KMS-11 (cell line): ENCODE measurements at regions not wholly inside any gene's neighbourhood (a gene's known extent, or its start where the extent isn't known, plus 50 kb on each side); places are given as distances from the start of the nearest gene placed in this dataset.

Experiments
- H2AFZ ChIP-seq: fragments of 200-600 bp; sonication (generic); 2 replicates; pipeline ENCODE4 v1.6.1; 2016; ENCODE audit warnings: antibody characterized with exemption, mixed run types, low read depth
- H3K27ac ChIP-seq: fragments of 200-600 bp; sonication (generic); 2 replicates; pipeline ENCODE4 v1.6.1; 2016; ENCODE audit warnings: mild to moderate bottlenecking, mixed run types
- H3K27me3 ChIP-seq: fragments of 200-600 bp; sonication (generic); 2 replicates; pipeline ENCODE4 v1.6.1; 2017; ENCODE audit warnings: mild to moderate bottlenecking, low read depth, mixed run types, moderate library complexity; ENCODE audit not compliant: insufficient read depth
- H3K36me3 ChIP-seq: fragments of 200-600 bp; sonication (generic); 2 replicates; pipeline ENCODE4 v1.6.1; 2017; ENCODE audit warnings: mild to moderate bottlenecking, mixed run types; ENCODE audit not compliant: insufficient read depth
- H3K4me1 ChIP-seq: fragments of 200-600 bp; sonication (generic); 2 replicates; pipeline ENCODE4 v1.6.1; 2016; ENCODE audit warnings: mild to moderate bottlenecking, low read depth, mixed run types; ENCODE audit not compliant: poor library complexity, severe bottlenecking
- H3K4me2 ChIP-seq: fragments of 200-600 bp; sonication (generic); 2 replicates; pipeline ENCODE4 v1.7.0; 2016; ENCODE audit warnings: mild to moderate bottlenecking, mixed run types
- H3K4me3 ChIP-seq: fragments of 200-600 bp; sonication (generic); IDR thresholded peaks from 2 replicates; pipeline ENCODE4 v1.6.1; 2017; ENCODE audit warnings: low read depth, low read length, mixed read lengths; ENCODE audit not compliant: insufficient read depth
- H3K79me2 ChIP-seq: fragments of 200-600 bp; sonication (generic); 2 replicates; pipeline ENCODE4 v1.6.1; 2016; ENCODE audit warnings: low read depth, mixed run types; ENCODE audit not compliant: insufficient read depth
- H3K9ac ChIP-seq: fragments of 200-600 bp; sonication (generic); 2 replicates; pipeline ENCODE4 v1.6.1; 2016; ENCODE audit warnings: mild to moderate bottlenecking, mixed run types
- H4K20me1 ChIP-seq: fragments of 200-600 bp; sonication (generic); 2 replicates; pipeline ENCODE4 v1.6.1; 2016; ENCODE audit warnings: mild to moderate bottlenecking, mixed run types; ENCODE audit not compliant: insufficient read depth
- TF ChIP-seq, protein P1 (sequence below): fragments of 200-600 bp; sonication (generic); conservative IDR thresholded peaks from 2 replicates; pipeline ENCODE4 v1.6.1; 2017; ENCODE audit warnings: low read depth, mild to moderate bottlenecking, antibody characterized with exemption, low read length, moderate library complexity, mixed read lengths

DNA sequence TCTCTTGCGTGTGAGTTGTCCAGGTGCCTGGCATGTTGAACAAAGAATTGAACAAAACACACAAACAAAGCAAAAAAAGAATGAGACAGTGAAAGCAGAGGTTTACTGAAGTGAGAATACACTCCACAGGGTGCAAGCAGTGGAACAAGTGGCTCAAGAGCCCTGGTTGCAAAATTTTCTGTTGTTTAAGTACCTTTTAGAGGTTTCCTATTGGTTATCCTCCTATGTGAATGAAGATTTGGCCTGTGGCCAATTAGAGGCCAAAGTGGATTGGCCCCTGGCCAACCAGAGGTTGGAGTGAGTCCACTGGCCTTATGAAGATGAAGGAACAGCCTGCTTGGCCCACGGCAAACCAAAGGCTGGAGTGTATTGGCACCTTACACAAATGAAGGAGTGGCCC is 1188.5 kb upstream of the NRXN1 start:
- Histone ChIP-seq H4K20me1 (no peaks in the 10 kb centered on the region), H3K9ac (no peak overlapping the region), H3K79me2 (no peaks in the 10 kb centered on the region), H3K27ac (no peak overlapping the region), H3K36me3 (no peaks in the 10 kb centered on the region), H3K4me2 (no peak overlapping the region), H3K4me3 (no peak overlapping the region), H2AFZ (no peak overlapping the region), H3K27me3 (no peaks in the 10 kb centered on the region), H3K4me1 (no peaks in the 10 kb centered on the region)
- TF ChIP-seq, protein P1, sequence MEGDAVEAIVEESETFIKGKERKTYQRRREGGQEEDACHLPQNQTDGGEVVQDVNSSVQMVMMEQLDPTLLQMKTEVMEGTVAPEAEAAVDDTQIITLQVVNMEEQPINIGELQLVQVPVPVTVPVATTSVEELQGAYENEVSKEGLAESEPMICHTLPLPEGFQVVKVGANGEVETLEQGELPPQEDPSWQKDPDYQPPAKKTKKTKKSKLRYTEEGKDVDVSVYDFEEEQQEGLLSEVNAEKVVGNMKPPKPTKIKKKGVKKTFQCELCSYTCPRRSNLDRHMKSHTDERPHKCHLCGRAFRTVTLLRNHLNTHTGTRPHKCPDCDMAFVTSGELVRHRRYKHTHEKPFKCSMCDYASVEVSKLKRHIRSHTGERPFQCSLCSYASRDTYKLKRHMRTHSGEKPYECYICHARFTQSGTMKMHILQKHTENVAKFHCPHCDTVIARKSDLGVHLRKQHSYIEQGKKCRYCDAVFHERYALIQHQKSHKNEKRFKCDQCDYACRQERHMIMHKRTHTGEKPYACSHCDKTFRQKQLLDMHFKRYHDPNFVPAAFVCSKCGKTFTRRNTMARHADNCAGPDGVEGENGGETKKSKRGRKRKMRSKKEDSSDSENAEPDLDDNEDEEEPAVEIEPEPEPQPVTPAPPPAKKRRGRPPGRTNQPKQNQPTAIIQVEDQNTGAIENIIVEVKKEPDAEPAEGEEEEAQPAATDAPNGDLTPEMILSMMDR: no peak

DNA sequence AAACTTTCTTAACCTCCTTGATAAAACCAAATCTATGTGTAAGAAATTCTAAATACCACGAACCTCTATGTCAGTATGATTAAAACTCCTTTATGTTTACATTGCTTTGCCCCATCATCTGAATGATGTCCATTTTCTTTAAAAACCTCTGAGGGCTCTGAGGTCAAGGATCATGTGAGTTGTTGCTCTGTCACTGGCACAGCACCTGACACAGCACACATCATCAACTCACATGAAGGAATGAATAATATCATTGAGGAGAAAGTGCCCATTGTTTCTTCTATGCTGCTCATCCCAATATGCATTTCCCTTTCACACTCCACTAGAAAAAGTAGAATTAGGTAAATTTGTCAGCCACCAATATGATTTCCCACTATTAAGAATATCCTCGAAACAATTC is 1178.7 kb upstream of the NRXN1 start:
- Histone ChIP-seq H3K27ac (no peak overlapping the region), H2AFZ (no peak overlapping the region), H3K4me1 (no peaks in the 10 kb centered on the region), H3K4me3 (no peak overlapping the region), H3K36me3 (no peaks in the 10 kb centered on the region), H3K9ac (no peak overlapping the region), H3K4me2 (no peak overlapping the region), H4K20me1 (no peaks in the 10 kb centered on the region), H3K27me3 (no peaks in the 10 kb centered on the region), H3K79me2 (no peaks in the 10 kb centered on the region)
- TF ChIP-seq, protein P1: no peak

DNA sequence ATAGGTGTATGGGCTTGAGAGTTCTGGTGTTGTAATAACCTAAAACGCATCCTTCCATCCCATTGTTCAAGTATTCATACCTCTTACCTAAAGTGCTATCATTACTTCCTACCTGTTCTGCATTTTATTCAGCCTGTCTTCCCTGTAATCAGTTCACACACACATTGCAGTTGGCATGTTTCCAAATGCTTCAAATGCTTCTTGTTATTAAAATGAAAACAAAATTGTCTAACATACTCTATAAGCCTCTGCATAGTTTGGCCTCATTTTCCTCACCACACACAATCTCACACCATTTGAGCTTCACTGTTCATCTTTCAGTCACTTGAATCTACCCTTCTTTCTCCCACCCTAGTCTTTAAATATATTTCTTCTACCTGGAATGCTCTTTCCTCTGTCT is 1178.2 kb upstream of the NRXN1 start:
- H3K79me2 ChIP-seq: no peaks in the 10 kb centered on the region
- H3K4me3 ChIP-seq: no peak overlapping the region
- H3K36me3 ChIP-seq: no peaks in the 10 kb centered on the region
- TF ChIP-seq, protein P1: no peak
- H3K27ac ChIP-seq: no peak overlapping the region
- no peak overlapping the region for H2AFZ ChIP-seq
- H3K27me3 ChIP-seq: no peaks in the 10 kb centered on the region
- no peaks in the 10 kb centered on the region for H3K4me1 ChIP-seq
- no peak overlapping the region for H3K9ac ChIP-seq
- H4K20me1 ChIP-seq: no peaks in the 10 kb centered on the region
- no peak overlapping the region for H3K4me2 ChIP-seq

- Histone ChIP-seq H3K79me2 (no peaks in the 10 kb centered on the region), H3K4me1 (no peaks in the 10 kb centered on the region), H3K36me3 (no peaks in the 10 kb centered on the region), H3K4me3 (no peak overlapping the region), H3K4me2 (no peak overlapping the region), H3K27ac (no peak overlapping the region), H3K9ac (no peak overlapping the region), H2AFZ (no peak overlapping the region), H3K27me3 (no peaks in the 10 kb centered on the region), H4K20me1 (no peaks in the 10 kb centered on the region)
- TF ChIP-seq, protein P1: no peak
Measured at GRCh38 chr2:52194342-52194741, 1162.4 kb upstream of the NRXN1 start.

GRCh38 chr2:52193804-52194203 is 1161.9 kb upstream of the NRXN1 start:
- Histone ChIP-seq H3K4me1 (no peaks in the 10 kb centered on the region), H2AFZ (no peak overlapping the region), H3K27me3 (no peaks in the 10 kb centered on the region), H3K36me3 (no peaks in the 10 kb centered on the region), H3K4me2 (no peak overlapping the region), H4K20me1 (no peaks in the 10 kb centered on the region), H3K4me3 (no peak overlapping the region), H3K79me2 (no peaks in the 10 kb centered on the region), H3K9ac (no peak overlapping the region), H3K27ac (no peak overlapping the region)
- TF ChIP-seq, protein P1: no peak
